Right ventricle myocardium inferior (tissue), 1 donor: ENCODE measurements at regions not wholly inside any gene's neighbourhood (a gene's known extent, or its start where the extent isn't known, plus 50 kb on each side); places are given as distances from the start of the nearest gene placed in this dataset.
"Not testable (repeated sequence)": the region's sequence is repeated elsewhere in the genome, so short reads cannot be mapped to it uniquely, and the experiment has no call there.

Experiments
- ATAC-seq: fragments of 200-7000 bp; cut with Tn5 transposase; one replicate; pipeline ENCODE4 v1.9.1; 2020; ENCODE audit warnings: mild to moderate bottlenecking, moderate library complexity
- DNase-seq: peaks from one replicate; pipeline ENCODE4 v3.0.0; 2021; ENCODE audit errors: missing footprints
- intact Hi-C: fragments of 100-400 bp; cut with DNase I; formaldehyde crosslinking; loops from one replicate; pipeline ENCODE4 v1.11.0; 2022
- donor health status: DM: no; HTN: yes; CAD: no; lungs with severe emphysema.

- ATAC-seq (no peak), DNase-seq (no peak)
- intact Hi-C loops = no loop called here
Observed at GRCh38 chr6:167701010-167701409, 125.7 kb upstream of the AFDN start.

- intact Hi-C loops = no loop called here
- no peak for DNase-seq
- ATAC-seq = no peak
Observed at GRCh38 chr6:167702241-167702827, 124.4 kb upstream of the AFDN start.

- ATAC-seq (no peak), DNase-seq (no peak)
- intact Hi-C loops = no loop called here
Observed at GRCh38 chr6:167703347-167703746, 123.4 kb upstream of the AFDN start.

- ATAC-seq (no peak), DNase-seq (no peak)
- intact Hi-C loops = no loop called here
Observed at GRCh38 chr6:167703781-167704180, 122.9 kb upstream of the AFDN start.

- intact Hi-C loops = no loop called here
- no peak for ATAC-seq
- no peak for DNase-seq
Observed at GRCh38 chr6:167704396-167704901, 122.3 kb upstream of the AFDN start.

GRCh38 chr6:167705211-167705750 is 121.4 kb upstream of the AFDN start:
- intact Hi-C loops = no loop called here
- DNase-seq (no peak), ATAC-seq (no peak)

GRCh38 chr6:167706313-167707109 is 120.2 kb upstream of the AFDN start:
- intact Hi-C loops = no loop called here
- no peak for DNase-seq
- ATAC-seq = no peak

GRCh38 chr6:167707686-167708500 is 118.8 kb upstream of the AFDN start:
- intact Hi-C loops = no loop called here
- DNase-seq (no peak), ATAC-seq (no peak)

- no peak for ATAC-seq
- intact Hi-C loops = no loop called here
- no peak for DNase-seq
Observed at GRCh38 chr6:167708501-167709094, 118.1 kb upstream of the AFDN start.

GRCh38 chr6:167709196-167709595 is 117.5 kb upstream of the AFDN start:
- intact Hi-C loops = no loop called here
- no peak for DNase-seq
- ATAC-seq = no peak

GRCh38 chr6:167709776-167710336 is 116.9 kb upstream of the AFDN start:
- DNase-seq, ATAC-seq: not testable (repeated sequence)

GRCh38 chr6:167710363-167710920 is 116.3 kb upstream of the AFDN start:
- no peak for DNase-seq
- intact Hi-C loops = no loop called here

More at GRCh38 chr6:167709776-167710336, 116.9 kb upstream of the AFDN start:
- intact Hi-C loops = not testable (repeated sequence)

GRCh38 chr6:167711211-167711610 is 115.5 kb upstream of the AFDN start:
- intact Hi-C loops = no loop called here
- ATAC-seq = no peak

More at GRCh38 chr6:167710363-167710920, 116.3 kb upstream of the AFDN start:
- no peak for ATAC-seq

GRCh38 chr6:167711768-167712730 is 114.7 kb upstream of the AFDN start:
- no peak for DNase-seq
- no peak for ATAC-seq
- intact Hi-C loops = no loop called here

More at GRCh38 chr6:167711211-167711610, 115.5 kb upstream of the AFDN start:
- no peak for DNase-seq

GRCh38 chr6:167712731-167713475 is 113.8 kb upstream of the AFDN start:
- intact Hi-C loops = no loop called here
- DNase-seq (no peak), ATAC-seq (no peak)

- intact Hi-C loops = no loop called here
- DNase-seq (no peak), ATAC-seq (no peak)
Observed at GRCh38 chr6:167714152-167714551, 112.6 kb upstream of the AFDN start.
